ENCODE measurements at regions not wholly inside any gene's neighbourhood (a gene's known extent, or its start where the extent isn't known, plus 50 kb on each side); places are given as distances from the start of the nearest gene placed in this dataset.
"Not testable (repeated sequence)": the region's sequence is repeated elsewhere in the genome, so short reads cannot be mapped to it uniquely, and the experiment has no call there.

GRCh38 chr13:37293295-37293694 lies 187.8 kb upstream of the CSNK1A1L start:
- H3K27ac ChIP-seq = no peak overlapping the region
- ATAC-seq (replicated peaks in 6 of 8) = no peak
- in situ Hi-C loops (cut with MboI; ENCODE audit: low pct_unique_long_range_greater_than_20kb in 2 of 9, low sequenced_read_pairs in 9 of 9, unreplicated experiment in 9 of 9) = no loop called here

GRCh38 chr13:37290716-37291505 lies 185.4 kb upstream of the CSNK1A1L start:
- Histone ChIP-seq H3K4me3 (no peak overlapping the region), H3K27ac (no peak overlapping the region), H3K4me1 (replicated peaks in 1 of 2) (no peaks in the 10 kb centered on the region)
- in situ Hi-C loops (cut with MboI; ENCODE audit: low pct_unique_long_range_greater_than_20kb in 2 of 9, low sequenced_read_pairs in 9 of 9, unreplicated experiment in 9 of 9) = no loop called here
- no peak for ATAC-seq (replicated peaks in 6 of 8)
- WGBS, 10 experiments = 60 to 94% (median 82%) methylated on average over 3 to 6 of the region's 6 CpGs

More at GRCh38 chr13:37293295-37293694, 187.8 kb upstream of the CSNK1A1L start:
- Histone ChIP-seq H3K4me3 (no peak overlapping the region), H3K4me1 (replicated peaks in 1 of 2) (no peaks in the 10 kb centered on the region)
- 70 to 100% (median 82%) methylated on average over 1 to 3 of the region's 3 CpGs for WGBS, 10 experiments

GRCh38 chr13:37289212-37289935 lies 183.9 kb upstream of the CSNK1A1L start:
- Histone ChIP-seq H3K27ac (no peak overlapping the region), H3K4me1 (replicated peaks in 1 of 2) (no peaks in the 10 kb centered on the region), H3K4me3 (no peak overlapping the region)
- no peak for ATAC-seq (replicated peaks in 6 of 8)
- 69 to 94% (median 85%) methylated on average over 1 to 6 of the region's 6 CpGs; no CpG with 5 or more reads in 1 of the 10 experiments for WGBS, 10 experiments
- in situ Hi-C loops (cut with MboI; ENCODE audit: low pct_unique_long_range_greater_than_20kb in 2 of 9, low sequenced_read_pairs in 9 of 9, unreplicated experiment in 9 of 9) = no loop called here

- Histone ChIP-seq H3K27ac (no peak overlapping the region), H3K4me1 (replicated peaks in 1 of 2) (no peaks in the 10 kb centered on the region), H3K4me3 (no peak overlapping the region)
- in situ Hi-C loops (cut with MboI; ENCODE audit: low pct_unique_long_range_greater_than_20kb in 2 of 9, low sequenced_read_pairs in 9 of 9, unreplicated experiment in 9 of 9) = no loop called here
- no peak for ATAC-seq (replicated peaks in 6 of 8)
- WGBS, 10 experiments = 25 to 88% (median 62%) methylated on average over 3 to 6 of the region's 6 CpGs; no CpG with 5 or more reads in 1 of the 10 experiments
These were observed 182.7 kb upstream of the CSNK1A1L start for GRCh38 chr13:37288057-37288720.

GRCh38 chr13:37280231-37280630 lies 174.8 kb upstream of the CSNK1A1L start:
- ATAC-seq (replicated peaks in 6 of 8); H3K4me3 ChIP-seq; H3K4me1 ChIP-seq (replicated peaks in 1 of 2); H3K27ac ChIP-seq; in situ Hi-C loops (cut with MboI; ENCODE audit: low pct_unique_long_range_greater_than_20kb in 2 of 9, low sequenced_read_pairs in 9 of 9, unreplicated experiment in 9 of 9): not testable (repeated sequence)
- no CpG with 5 or more reads among the region's 28 CpGs for WGBS, 10 experiments

GRCh38 chr13:37277435-37278144 lies 172.1 kb upstream of the CSNK1A1L start:
- no peak overlapping the region for H3K27ac ChIP-seq
- ATAC-seq (replicated peaks in 6 of 8) = no peak
- H3K4me1 ChIP-seq (replicated peaks in 1 of 2) = no peaks in the 10 kb centered on the region
- WGBS, 10 experiments = 0 to 71% (median 55%) methylated on average over 1 to 3 of the region's 3 CpGs; no CpG with 5 or more reads in 4 of the 10 experiments
- in situ Hi-C loops (cut with MboI; ENCODE audit: low pct_unique_long_range_greater_than_20kb in 2 of 9, low sequenced_read_pairs in 9 of 9, unreplicated experiment in 9 of 9) = no loop called here
- no peak overlapping the region for H3K4me3 ChIP-seq

GRCh38 chr13:37277007-37277406 lies 171.5 kb upstream of the CSNK1A1L start:
- H3K27ac ChIP-seq = no peak overlapping the region
- ATAC-seq (replicated peaks in 6 of 8) = no peak
- in situ Hi-C loops (cut with MboI; ENCODE audit: low pct_unique_long_range_greater_than_20kb in 2 of 9, low sequenced_read_pairs in 9 of 9, unreplicated experiment in 9 of 9) = no loop called here
- 100% methylated on average over 1 of the region's 1 CpG; no CpG with 5 or more reads in 6 of the 10 experiments for WGBS, 10 experiments
- no peaks in the 10 kb centered on the region for H3K4me1 ChIP-seq (replicated peaks in 1 of 2)
- no peak overlapping the region for H3K4me3 ChIP-seq

- WGBS, 10 experiments = 43 to 95% (median 82%) methylated on average over 3 to 6 of the region's 6 CpGs
- in situ Hi-C loops (cut with MboI; ENCODE audit: low pct_unique_long_range_greater_than_20kb in 2 of 9, low sequenced_read_pairs in 9 of 9, unreplicated experiment in 9 of 9) = no loop called here
- ATAC-seq (replicated peaks in 6 of 8) = no peak
- no peak overlapping the region for H3K4me3 ChIP-seq
- H3K27ac ChIP-seq = no peak overlapping the region
- H3K4me1 ChIP-seq (replicated peaks in 1 of 2) = no peaks in the 10 kb centered on the region
These were observed 169.4 kb upstream of the CSNK1A1L start for GRCh38 chr13:37274569-37275497.

GRCh38 chr13:37273836-37274235 lies 168.4 kb upstream of the CSNK1A1L start:
- in situ Hi-C loops (cut with MboI; ENCODE audit: low pct_unique_long_range_greater_than_20kb in 2 of 9, low sequenced_read_pairs in 9 of 9, unreplicated experiment in 9 of 9) = no loop called here
- H3K27ac ChIP-seq = no peak overlapping the region

GRCh38 chr13:37270226-37271001 lies 164.9 kb upstream of the CSNK1A1L start:
- Histone ChIP-seq H3K4me3 (no peak overlapping the region), H3K27ac (no peak overlapping the region), H3K4me1 (replicated peaks in 1 of 2) (no peaks in the 10 kb centered on the region)
- peak in 1 of 8 experiments; percentile 28 for ATAC-seq (replicated peaks in 6 of 8)
- in situ Hi-C loops (cut with MboI; ENCODE audit: low pct_unique_long_range_greater_than_20kb in 2 of 9, low sequenced_read_pairs in 9 of 9, unreplicated experiment in 9 of 9) = no loop called here
- 0 to 100% (median 83%) methylated on average over 1 to 5 of the region's 5 CpGs; no CpG with 5 or more reads in 1 of the 10 experiments for WGBS, 10 experiments

More at GRCh38 chr13:37273836-37274235, 168.4 kb upstream of the CSNK1A1L start:
- Histone ChIP-seq H3K4me1 (replicated peaks in 1 of 2) (no peaks in the 10 kb centered on the region), H3K4me3 (no peak overlapping the region)
- WGBS, 10 experiments = 40 to 80% (median 50%) methylated on average over 1 of the region's 1 CpG; no CpG with 5 or more reads in 3 of the 10 experiments
- no peak for ATAC-seq (replicated peaks in 6 of 8)

GRCh38 chr13:37263871-37264270 lies 158.4 kb upstream of the CSNK1A1L start:
- no peaks in the 10 kb centered on the region for H3K4me1 ChIP-seq (replicated peaks in 1 of 2)
- no peak for ATAC-seq (replicated peaks in 6 of 8)
- in situ Hi-C loops (cut with MboI; ENCODE audit: low pct_unique_long_range_greater_than_20kb in 2 of 9, low sequenced_read_pairs in 9 of 9, unreplicated experiment in 9 of 9) = no loop called here
- H3K4me3 ChIP-seq = no peak overlapping the region
- no peak overlapping the region for H3K27ac ChIP-seq
- WGBS, 10 experiments = 0 to 30% (median 20%) methylated on average over 1 to 2 of the region's 2 CpGs; no CpG with 5 or more reads in 2 of the 10 experiments
